Activated naive CD8-positive, alpha-beta T cell treated with anti-CD3 and anti-CD28 coated beads, Interleukin-2, amount 50 U/mL, for 24 hours (primary cell): ENCODE measurements at regions not wholly inside any gene's neighbourhood (a gene's known extent, or its start where the extent isn't known, plus 50 kb on each side); places are given as distances from the start of the nearest gene placed in this dataset.
A peak's percentile ranks its signal among the peaks of the same experiment; 100 is the strongest.

Experiments used
- ATAC-seq: fragments of 150-1000 bp; cut with Tn5 transposase; one replicate; pipeline ENCODE4 v1.10.0; 2021
- DNase-seq: peaks from one replicate; pipeline ENCODE4 v3.0.0; 2021
- H3K27ac Mint-ChIP-seq: one replicate; pipeline ENCODE4 v1.8.0; 2021; ENCODE audit warnings: mild to moderate bottlenecking, mixed read lengths
- H3K27me3 Mint-ChIP-seq: one replicate; pipeline ENCODE4 v1.8.0; 2021; ENCODE audit warnings: mixed read lengths
- H3K36me3 Mint-ChIP-seq: one replicate; pipeline ENCODE4 v1.8.0; 2021; ENCODE audit warnings: low read depth, mixed read lengths
- H3K4me1 Mint-ChIP-seq: one replicate; pipeline ENCODE4 v1.8.0; 2021; ENCODE audit warnings: mixed read lengths
- H3K4me3 Mint-ChIP-seq: one replicate; pipeline ENCODE4 v1.8.0; 2021; ENCODE audit warnings: mild to moderate bottlenecking, moderate library complexity, mixed read lengths
- H3K9me3 Mint-ChIP-seq: one replicate; pipeline ENCODE4 v1.8.0; 2021; ENCODE audit warnings: mixed read lengths

- Mint-ChIP-seq H3K27me3 (no peaks in the 10 kb centered on the region), H3K4me3 (no peak overlapping the region), H3K36me3 (no peaks in the 10 kb centered on the region), H3K4me1 (no peaks in the 10 kb centered on the region), H3K27ac (no peak overlapping the region), H3K9me3 (no peaks in the 10 kb centered on the region)
- ATAC-seq: no peak
- DNase-seq: no peak
Observed at GRCh38 chrX:15191830-15192229, 78.1 kb downstream of the ASB9 start.

DNA sequence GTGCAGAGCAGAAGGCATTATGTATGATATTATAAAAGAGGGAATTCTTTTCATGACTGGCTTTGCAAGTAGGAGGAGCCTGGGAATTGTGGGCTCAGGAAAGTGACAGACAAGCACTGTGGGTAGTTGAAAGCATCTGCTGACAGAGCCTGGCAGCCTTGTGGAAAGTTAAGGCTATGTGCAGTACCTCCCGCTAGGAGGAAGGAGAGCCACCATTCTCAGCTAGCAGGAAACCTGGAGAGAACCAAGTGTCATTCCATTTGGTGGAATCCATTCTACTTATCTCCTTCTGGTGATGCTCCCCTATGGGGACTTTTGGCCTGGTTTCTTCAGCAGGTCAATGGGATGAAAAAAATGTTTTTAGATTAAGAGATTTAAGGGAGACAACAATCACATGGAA is 81.8 kb downstream of the ASB9 start:
- Mint-ChIP-seq H3K27me3 (peaks cover 2% of the 10 kb centered on the region), H3K36me3 (no peaks in the 10 kb centered on the region), H3K9me3 (no peaks in the 10 kb centered on the region), H3K4me3 (no peak overlapping the region), H3K4me1 (no peaks in the 10 kb centered on the region), H3K27ac (no peak overlapping the region)
- DNase-seq (no peak), ATAC-seq (no peak)

DNA sequence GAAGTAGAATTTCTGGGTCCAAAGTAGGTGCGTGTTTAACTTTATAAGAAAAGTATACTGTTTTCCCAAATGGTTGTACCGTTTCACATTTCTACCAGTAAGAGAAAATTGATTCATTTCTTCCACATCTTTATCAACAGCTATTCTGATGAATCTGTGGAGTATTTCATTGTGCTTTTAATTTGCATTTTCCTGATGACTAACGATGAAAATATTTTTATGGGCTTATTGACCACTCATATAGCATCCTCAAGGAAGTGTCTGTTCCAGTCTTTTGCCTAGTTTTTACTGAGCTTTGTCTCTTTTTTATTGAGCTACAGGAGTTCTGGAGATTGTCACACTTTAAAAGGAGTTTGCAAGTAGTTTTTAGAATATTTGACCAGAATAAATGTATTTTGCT is 92.6 kb downstream of the ASB9 start:
- DNase-seq (no peak), ATAC-seq (no peak)
- Mint-ChIP-seq H3K27me3 (no peaks in the 10 kb centered on the region), H3K27ac (no peak overlapping the region), H3K4me1 (no peaks in the 10 kb centered on the region), H3K36me3 (no peaks in the 10 kb centered on the region), H3K4me3 (no peak overlapping the region), H3K9me3 (no peaks in the 10 kb centered on the region)

DNA sequence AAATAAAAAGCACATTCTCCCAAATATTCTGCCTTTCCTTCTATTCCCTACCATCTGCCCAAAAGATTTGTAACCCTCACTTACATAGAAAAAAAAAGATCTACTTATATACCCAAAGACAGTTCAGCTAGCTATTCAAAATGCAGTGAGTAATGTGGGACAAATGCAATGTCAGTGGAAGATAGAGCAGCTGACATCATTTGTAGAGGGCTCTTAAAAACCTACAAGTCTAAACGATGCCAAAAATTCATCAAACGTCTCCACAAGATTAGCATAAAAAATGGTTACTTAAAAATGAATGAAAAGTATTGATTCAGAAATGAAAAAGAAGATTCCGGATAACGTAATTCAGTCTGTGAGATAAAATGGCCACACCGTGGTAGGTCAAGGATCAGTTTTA is 96.5 kb downstream of the ASB9 start:
- Mint-ChIP-seq H3K4me3 (no peak overlapping the region), H3K27ac (no peak overlapping the region), H3K4me1 (peaks cover 7% of the 10 kb centered on the region), H3K27me3 (no peaks in the 10 kb centered on the region), H3K9me3 (peaks cover 1% of the 10 kb centered on the region), H3K36me3 (no peaks in the 10 kb centered on the region)
- ATAC-seq (no peak), DNase-seq (no peak)

DNA sequence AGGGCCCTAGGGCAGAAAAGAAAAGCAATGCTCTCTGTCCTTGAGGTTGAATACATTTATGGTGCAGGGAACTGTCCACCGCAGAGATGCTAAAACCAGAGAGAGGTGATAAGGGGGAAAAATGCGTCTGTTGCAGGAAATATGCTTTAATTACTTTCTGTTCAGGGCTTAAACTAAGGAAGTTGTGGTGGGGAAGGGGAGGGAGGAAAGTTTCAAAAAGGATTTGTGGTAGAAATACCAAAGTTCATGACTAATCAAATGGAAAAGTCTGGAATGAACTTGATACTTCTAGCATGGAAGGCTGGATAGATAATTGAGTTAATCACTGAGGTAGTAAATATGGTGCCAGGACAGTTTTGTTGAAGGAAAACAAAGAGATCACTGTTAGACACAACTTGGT is 99.0 kb downstream of the ASB9 start:
- H3K27me3 Mint-ChIP-seq: no peaks in the 10 kb centered on the region
- H3K4me1 Mint-ChIP-seq: peaks cover 7% of the 10 kb centered on the region
- H3K4me3 Mint-ChIP-seq: no peak overlapping the region
- H3K27ac Mint-ChIP-seq: no peak overlapping the region
- H3K9me3 Mint-ChIP-seq: peaks cover 6% of the 10 kb centered on the region
- H3K36me3 Mint-ChIP-seq: no peaks in the 10 kb centered on the region
- no peak for DNase-seq
- no peak for ATAC-seq

GRCh38 chrX:15167826-15168225 is 102.1 kb downstream of the ASB9 start:
- peaks cover 7% of the 10 kb centered on the region for H3K9me3 Mint-ChIP-seq
- no peak overlapping the region for H3K4me3 Mint-ChIP-seq
- peaks cover 7% of the 10 kb centered on the region for H3K4me1 Mint-ChIP-seq
- H3K27me3 Mint-ChIP-seq: no peaks in the 10 kb centered on the region
- H3K27ac Mint-ChIP-seq: no peak overlapping the region
- H3K36me3 Mint-ChIP-seq: no peaks in the 10 kb centered on the region
- ATAC-seq (no peak), DNase-seq (no peak)

- Mint-ChIP-seq H3K27me3 (no peaks in the 10 kb centered on the region), H3K4me3 (no peak overlapping the region), H3K27ac (no peak overlapping the region), H3K4me1 (peaks cover 8% of the 10 kb centered on the region), H3K9me3 (peaks cover 7% of the 10 kb centered on the region), H3K36me3 (no peaks in the 10 kb centered on the region)
- ATAC-seq (no peak), DNase-seq (no peak)
Observed at GRCh38 chrX:15165832-15166231, 104.1 kb downstream of the ASB9 start.

DNA sequence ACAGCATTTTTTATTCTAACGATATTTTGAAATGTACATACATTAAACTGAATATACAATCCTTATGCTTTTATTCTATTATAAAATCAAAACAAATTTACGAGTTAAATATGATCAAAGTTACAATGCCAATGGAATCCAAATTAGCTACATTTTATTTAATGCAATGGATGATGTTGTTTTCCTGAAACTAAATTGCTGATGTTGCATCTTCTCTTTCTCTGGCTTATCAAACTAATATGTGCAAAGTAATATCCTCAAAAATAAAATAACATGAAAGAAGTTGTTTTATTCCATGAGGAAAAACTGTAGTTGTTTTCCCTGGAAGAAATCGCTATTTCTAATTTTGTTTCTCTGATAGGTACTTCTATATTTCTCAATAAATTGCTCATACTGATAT is 106.8 kb downstream of the ASB9 start:
- no peak overlapping the region for H3K27ac Mint-ChIP-seq
- no peak for ATAC-seq
- H3K36me3 Mint-ChIP-seq: no peaks in the 10 kb centered on the region

GRCh38 chrX:15160558-15161095 is 109.3 kb downstream of the ASB9 start:
- Mint-ChIP-seq H3K9me3 (no peaks in the 10 kb centered on the region), H3K27ac (no peak overlapping the region), H3K36me3 (no peaks in the 10 kb centered on the region), H3K4me1 (peaks cover 30% of the 10 kb centered on the region), H3K4me3 (no peak overlapping the region), H3K27me3 (no peaks in the 10 kb centered on the region)
- DNase-seq: no peak
- no peak for ATAC-seq

More for the DNA sequence above, 106.8 kb downstream of the ASB9 start:
- Mint-ChIP-seq H3K9me3 (peaks cover 4% of the 10 kb centered on the region), H3K27me3 (no peaks in the 10 kb centered on the region), H3K4me3 (no peak overlapping the region), H3K4me1 (peaks cover 20% of the 10 kb centered on the region)
- DNase-seq: no peak

DNA sequence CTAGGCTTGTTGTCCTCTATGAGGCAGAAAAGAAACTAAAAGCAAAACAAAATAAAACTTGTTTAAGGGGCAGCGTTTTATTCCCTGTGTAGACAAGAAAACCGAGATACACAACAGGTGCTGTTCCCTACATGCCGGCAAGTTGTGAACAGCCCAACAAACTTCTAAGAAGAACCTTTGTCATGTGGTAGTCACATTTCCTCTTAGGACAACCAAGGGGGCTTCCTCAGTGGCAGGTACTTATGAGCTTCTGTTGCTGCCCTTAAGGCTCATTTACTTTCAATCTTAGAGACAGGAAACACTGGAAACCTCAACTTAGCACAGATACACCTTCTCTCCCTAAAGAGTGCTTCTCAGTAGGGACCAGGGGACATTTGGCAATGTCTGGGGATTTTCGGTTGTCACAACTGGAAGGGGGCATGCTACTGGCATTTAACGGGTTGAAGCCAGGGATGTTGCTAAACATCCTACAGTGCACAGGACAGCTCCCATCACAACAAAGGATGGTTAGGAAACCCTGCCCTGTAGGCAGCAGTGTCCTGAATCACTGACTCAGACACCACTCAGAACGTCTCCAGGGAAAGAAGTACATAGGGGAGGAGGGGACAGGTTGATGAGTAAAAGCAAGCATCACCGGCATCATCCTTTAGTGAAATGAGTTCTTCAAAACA is 111.0 kb downstream of the ASB9 start:
- peak; percentile 6 for DNase-seq
- H3K4me1 Mint-ChIP-seq: peaks cover 32% of the 10 kb centered on the region

GRCh38 chrX:15158350-15158735 is 111.5 kb downstream of the ASB9 start:
- ATAC-seq (no peak), DNase-seq (no peak)
- H3K9me3 Mint-ChIP-seq: peaks cover under 1% of the 10 kb centered on the region
- no peaks in the 10 kb centered on the region for H3K27me3 Mint-ChIP-seq
- H3K27ac Mint-ChIP-seq: peak overlapping the region; percentile 82
- H3K4me3 Mint-ChIP-seq: peak overlapping the region; percentile 73
- H3K4me1 Mint-ChIP-seq: peaks cover 36% of the 10 kb centered on the region
- H3K36me3 Mint-ChIP-seq: peaks cover 2% of the 10 kb centered on the region

More for the DNA sequence above, 111.0 kb downstream of the ASB9 start:
- peak; percentile 94 for ATAC-seq
- H3K4me3 Mint-ChIP-seq: peak overlapping the region; percentile 73
- no peaks in the 10 kb centered on the region for H3K27me3 Mint-ChIP-seq
- peaks cover 2% of the 10 kb centered on the region for H3K36me3 Mint-ChIP-seq
- H3K9me3 Mint-ChIP-seq: no peaks in the 10 kb centered on the region
- peak overlapping the region; percentile 82 for H3K27ac Mint-ChIP-seq

- H3K27ac Mint-ChIP-seq: no peak overlapping the region
- H3K4me1 Mint-ChIP-seq: peaks cover 40% of the 10 kb centered on the region
- H3K4me3 Mint-ChIP-seq: no peak overlapping the region
- DNase-seq (no peak), ATAC-seq (no peak)
- H3K27me3 Mint-ChIP-seq: no peaks in the 10 kb centered on the region
- peaks cover 2% of the 10 kb centered on the region for H3K36me3 Mint-ChIP-seq
- H3K9me3 Mint-ChIP-seq: peaks cover 4% of the 10 kb centered on the region
Observed at GRCh38 chrX:15157624-15158023, 112.3 kb downstream of the ASB9 start.

DNA sequence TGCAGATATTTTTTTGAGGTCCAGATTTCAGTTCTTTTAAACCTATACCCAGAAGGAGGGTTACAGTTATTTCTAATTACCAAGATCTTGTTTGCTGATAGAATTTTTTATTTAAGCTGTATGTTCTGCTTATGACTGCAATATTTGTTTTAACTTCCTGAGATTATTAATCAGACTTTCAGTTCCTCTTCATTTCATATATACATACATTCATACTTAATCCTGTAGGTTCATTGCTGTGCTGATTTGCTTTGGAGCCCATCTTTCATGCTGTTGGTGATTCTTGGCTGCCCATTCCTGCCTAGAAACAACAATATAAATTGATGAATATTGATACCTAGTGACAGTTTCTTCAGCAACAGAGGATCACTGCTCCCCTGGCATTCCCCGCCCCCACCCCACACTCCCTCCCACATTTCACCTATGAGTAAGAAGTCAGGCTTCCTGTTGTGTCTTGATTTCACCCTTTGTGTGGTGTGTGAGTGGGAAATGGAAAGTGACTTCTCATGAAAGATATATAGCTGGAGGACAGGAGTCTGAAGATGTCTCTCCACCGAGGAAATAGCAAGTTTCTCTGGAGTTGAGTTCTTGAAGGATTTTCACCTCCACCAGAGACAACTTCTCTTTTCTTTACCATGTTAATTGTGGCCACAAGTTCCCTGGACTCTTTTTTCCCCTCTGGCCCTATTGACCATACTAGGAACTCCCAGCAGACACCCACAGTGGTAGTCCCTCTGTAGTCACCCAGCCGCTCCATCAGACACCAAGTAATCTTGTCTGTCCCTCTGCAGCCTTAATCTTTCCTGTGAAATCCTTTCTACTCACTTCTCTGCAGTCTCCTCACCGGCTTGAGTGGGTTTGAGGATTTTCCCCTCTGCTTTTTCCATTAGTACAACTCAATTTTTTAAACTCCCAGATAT is 118.4 kb downstream of the ASB9 start:
- no peaks in the 10 kb centered on the region for H3K27me3 Mint-ChIP-seq
- H3K36me3 Mint-ChIP-seq: peaks cover 2% of the 10 kb centered on the region
- peak; percentile 93 for ATAC-seq
- H3K27ac Mint-ChIP-seq: peak overlapping the region; percentile 81
- H3K9me3 Mint-ChIP-seq: peaks cover 8% of the 10 kb centered on the region
- DNase-seq: peak; percentile 22
- H3K4me1 Mint-ChIP-seq: peaks cover 31% of the 10 kb centered on the region
- H3K4me3 Mint-ChIP-seq: peak overlapping the region; percentile 57

DNA sequence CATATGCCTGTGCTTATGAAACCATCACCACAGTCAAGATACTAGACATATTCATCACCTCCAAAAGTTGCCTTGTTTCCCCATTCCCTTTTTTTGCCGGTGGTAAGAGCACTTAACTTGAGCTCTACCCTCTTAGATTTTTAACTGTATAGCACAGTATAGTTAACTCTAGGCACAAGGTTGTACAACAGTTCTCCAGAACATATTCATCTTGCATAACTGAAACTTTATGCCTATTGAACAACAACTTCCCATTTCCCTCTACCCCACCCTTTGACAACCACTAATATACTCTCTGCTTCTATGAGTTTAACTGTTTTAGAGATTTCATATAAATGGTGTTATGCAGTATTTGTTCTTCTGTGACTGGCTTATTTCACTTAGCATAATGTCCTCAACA is 119.3 kb downstream of the ASB9 start:
- H3K27ac Mint-ChIP-seq: no peak overlapping the region

GRCh38 chrX:15146515-15146914 is 123.4 kb downstream of the ASB9 start:
- peak; percentile 33 for DNase-seq
- Mint-ChIP-seq H3K36me3 (no peaks in the 10 kb centered on the region), H3K9me3 (peaks cover 4% of the 10 kb centered on the region), H3K4me1 (peaks cover 26% of the 10 kb centered on the region), H3K27ac (no peak overlapping the region), H3K27me3 (no peaks in the 10 kb centered on the region), H3K4me3 (no peak overlapping the region)
- no peak for ATAC-seq

More for the DNA sequence above, 119.3 kb downstream of the ASB9 start:
- peaks cover 8% of the 10 kb centered on the region for H3K9me3 Mint-ChIP-seq
- H3K4me3 Mint-ChIP-seq: no peak overlapping the region
- peaks cover 31% of the 10 kb centered on the region for H3K4me1 Mint-ChIP-seq
- no peaks in the 10 kb centered on the region for H3K27me3 Mint-ChIP-seq
- H3K36me3 Mint-ChIP-seq: peaks cover 2% of the 10 kb centered on the region
- no peak for DNase-seq
- ATAC-seq: no peak
